GM12878 (cell line): ENCODE measurements at regions not wholly inside any gene's neighbourhood (a gene's known extent, or its start where the extent isn't known, plus 50 kb on each side); places are given as distances from the start of the nearest gene placed in this dataset.

Experiments used
- ATAC-seq: fragments of 200-7000 bp; cut with Tn5 transposase; 3 replicates; pipeline ENCODE4 v1.9.1; 2020; ENCODE audit warnings: mild to moderate bottlenecking, moderate library complexity
- BruUV-seq: library from RNA; stranded (reverse); fragments of 400-500 nt; replicated peaks from 2 replicates; lab custom pipeline; 2021; lab: Mats Ljungman, UMichigan
- CTCF ChIA-PET: fragments of 300-600 bp; sonication (Branson Sonifier 250); formaldehyde crosslinking; extraction: SDS; loops from one replicate; lab custom pipeline; 2021; ENCODE audit warnings: inconsistent platforms; lab: Yijun Ruan, JAX
- POLR2A ChIA-PET: fragments of 350-600 bp; formaldehyde crosslinking; extraction: SDS; loops from one replicate; lab custom pipeline; 2021; ENCODE audit warnings: inconsistent platforms; lab: Charles Lee
- RAD21 ChIA-PET: fragments of 300-600 bp; sonication (Branson Sonifier 250); formaldehyde crosslinking; loops from one replicate; lab custom pipeline; 2023; ENCODE audit warnings: antibody characterized with exemption; ENCODE audit not compliant: unreplicated experiment; lab: Charles Lee
- SMC1A ChIA-PET: fragments of 300-600 bp; sonication (Branson Sonifier 250); formaldehyde crosslinking; loops from one replicate; lab custom pipeline; 2023; ENCODE audit not compliant: unreplicated experiment, uncharacterized antibody; lab: Charles Lee
- DNase-seq: peaks from one replicate; pipeline ENCODE4 v3.0.0-alpha.2; 2011; ENCODE audit warnings: low read depth, low spot score
- FAIRE-seq: peaks from 3 replicates; lab custom pipeline; 2011; peaks lifted over from hg19 to GRCh38; lab: Jason Lieb, UNC
- H2AFZ ChIP-seq: 2 replicates; pipeline ENCODE4 v1.6.0; 2011; ENCODE audit warnings: low read depth, low read length, control low read depth; ENCODE audit not compliant: control insufficient read depth
- H3K27ac ChIP-seq: 2 replicates; pipeline ENCODE4 v1.5.1; 2011; ENCODE audit warnings: control low read depth; ENCODE audit not compliant: control insufficient read depth, insufficient read depth
- H3K27me3 ChIP-seq, 2 experiments: replicated peaks in 1 of 2; 2 replicates each; pipeline versions ENCODE4 v1.6.0 to v1.6.1; 2011; ENCODE audit warnings: low read length in 1 of 2; ENCODE audit not compliant: control insufficient read depth in 2 of 2, insufficient read depth in 2 of 2
- H3K36me3 ChIP-seq, 2 experiments: 2 replicates each; pipeline ENCODE4 v1.5.1; 2011; ENCODE audit warnings: low read length in 1 of 2; ENCODE audit not compliant: control insufficient read depth in 2 of 2, insufficient read depth in 2 of 2
- H3K4me1 ChIP-seq: 2 replicates; pipeline ENCODE4 v1.6.1; 2011; ENCODE audit warnings: mild to moderate bottlenecking, low read length, moderate library complexity, mixed read lengths; ENCODE audit not compliant: control insufficient read depth, insufficient read depth
- H3K4me2 ChIP-seq: 2 replicates; pipeline ENCODE4 v1.6.0; 2011; ENCODE audit warnings: control low read depth; ENCODE audit not compliant: control insufficient read depth, insufficient read depth
- H3K4me3 ChIP-seq: fragments of 200-600 bp; sonication (generic); 2 replicates; pipeline ENCODE4 v1.5.1; 2016
- H3K79me2 ChIP-seq: 2 replicates; pipeline ENCODE4 v1.6.0; 2011; ENCODE audit warnings: low read length; ENCODE audit not compliant: control insufficient read depth, insufficient read depth
- H3K9ac ChIP-seq: 2 replicates; pipeline ENCODE4 v1.8.0; 2011; ENCODE audit warnings: low read length, control low read depth, mixed read lengths; ENCODE audit not compliant: control insufficient read depth, insufficient read depth
- H3K9me3 ChIP-seq: replicated peaks from 3 replicates; pipeline ENCODE4 v1.5.1; 2011; ENCODE audit warnings: mild to moderate bottlenecking, low read length; ENCODE audit not compliant: control insufficient read depth, insufficient read depth
- H4K20me1 ChIP-seq: 2 replicates; pipeline ENCODE4 v1.6.0; 2011; ENCODE audit not compliant: control insufficient read depth, insufficient read depth
- GATAD2B ChIP-seq: fragments of 450-650 bp; conservative IDR thresholded peaks from 2 replicates; pipeline ENCODE4 v1.6.1; 2017; ENCODE audit warnings: low read depth, mild to moderate bottlenecking, moderate library complexity
- LARP7 ChIP-seq: fragments of 450-650 bp; IDR thresholded peaks from 2 replicates; pipeline ENCODE4 v1.6.1; 2017; ENCODE audit warnings: mild to moderate bottlenecking
- MXI1 ChIP-seq: fragments of 150-350 bp; IDR thresholded peaks from 2 replicates; pipeline ENCODE4 v1.6.1; 2011; ENCODE audit warnings: low read depth, mild to moderate bottlenecking, inconsistent platforms, low read length, improper control_type of control experiment
- MYC ChIP-seq: IDR thresholded peaks from 2 replicates; pipeline ENCODE4 v1.6.1; 2011; ENCODE audit warnings: mild to moderate bottlenecking, low read length, moderate library complexity, inconsistent platforms; ENCODE audit not compliant: insufficient read depth, insufficient replicate concordance, insufficient read length, severe bottlenecking
- SRF ChIP-seq, 2 experiments: IDR thresholded peaks; 2 replicates each; pipeline ENCODE4 v1.6.1; 2011; ENCODE audit warnings: low read depth in 2 of 2, low read length in 2 of 2, mild to moderate bottlenecking in 1 of 2, moderate library complexity in 1 of 2
- STAT3 ChIP-seq: IDR thresholded peaks from 2 replicates; pipeline ENCODE4 v1.6.1; 2011; ENCODE audit warnings: low read depth, low read length, improper control_type of control experiment
- SUPT20H ChIP-seq: IDR thresholded peaks from 2 replicates; pipeline ENCODE4 v1.6.1; 2011; ENCODE audit warnings: low read depth, mild to moderate bottlenecking, low read length, moderate library complexity, borderline replicate concordance; ENCODE audit not compliant: control insufficient read depth
- TBL1XR1 ChIP-seq: IDR thresholded peaks from 2 replicates; pipeline ENCODE4 v1.6.1; 2012; ENCODE audit warnings: low read depth, low read length, improper control_type of control experiment
- TCF7 ChIP-seq: IDR thresholded peaks from 2 replicates; pipeline ENCODE4 v1.6.1; 2014; ENCODE audit warnings: antibody characterized with exemption, borderline replicate concordance
- ZNF592 ChIP-seq: fragments of 450-650 bp; IDR thresholded peaks from 2 replicates; pipeline ENCODE4 v1.6.1; 2017; ENCODE audit warnings: mild to moderate bottlenecking, moderate library complexity
- ZSCAN29 ChIP-seq: fragments of 450-650 bp; IDR thresholded peaks from 2 replicates; pipeline ENCODE4 v1.6.1; 2017; ENCODE audit warnings: mild to moderate bottlenecking, moderate library complexity
- WGBS: methylation state at CpG from one replicate; pipeline ENCODE4 v1.1.6; 2016; ENCODE audit warnings: low lambda C conversion rate; ENCODE audit not compliant: insufficient replicate concordance, insufficient coverage; ENCODE audit errors: missing lambda C conversion rate; 5-methylcytosine and 5-hydroxymethylcytosine counted together
- in situ Hi-C: fragments of 300-500 bp; cut with MboI; formaldehyde crosslinking; loops from 9 replicates; pipeline ENCODE4 v1.14.3; 2018; ENCODE audit warnings: mixed read lengths
- intact Hi-C: fragments of 100-400 bp; cut with micrococcal nuclease; formaldehyde crosslinking; loops from one replicate; pipeline ENCODE4 v1.14.2; 2022; ENCODE audit not compliant: unreplicated experiment

- in situ Hi-C loops = no loop called here
- FAIRE-seq = no peak
- no peak for ATAC-seq
- DNase-seq = no peak
- Histone ChIP-seq H3K36me3 (no peaks in the 10 kb centered on the region), H3K4me3 (no peak overlapping the region), H3K79me2 (no peaks in the 10 kb centered on the region), H3K4me2 (no peak overlapping the region), H3K9me3 (no peaks in the 10 kb centered on the region; the same call in 2 of the 3 replicates), H3K9ac (no peak overlapping the region), H3K27ac (no peak overlapping the region), H3K4me1 (no peaks in the 10 kb centered on the region), H2AFZ (no peak overlapping the region), H3K27me3 (no peaks in the 10 kb centered on the region), H4K20me1 (no peaks in the 10 kb centered on the region)
- SMC1A ChIA-PET = no interaction called here
- CTCF ChIA-PET = no interaction called here
- BruUV-seq = no TSS peak
- POLR2A ChIA-PET = no interaction called here
- RAD21 ChIA-PET = no interaction called here
- intact Hi-C loops = no loop called here
- 40% methylated on average over 30 of the region's 54 CpGs for WGBS
- TF ChIP-seq GATAD2B = no peak
- TF ChIP-seq MYC = no peak
- no peak for TF ChIP-seq ZNF592
- TF ChIP-seq LARP7 = no peak
- no peak for TF ChIP-seq STAT3
- no peak for TF ChIP-seq TBL1XR1
- no peak for TF ChIP-seq SRF (IDR thresholded peaks at IDR 0.05; ENCODE audit: low read depth in 2 of 2, low read length in 2 of 2)
- no peak for TF ChIP-seq MXI1
- TF ChIP-seq ZSCAN29 = no peak
- TF ChIP-seq SUPT20H = no peak
- TF ChIP-seq TCF7 = no peak
Measured at GRCh38 chr18:78429127-78430108, 550.2 kb upstream of the SALL3 start.
